B cell (primary cell): ENCODE measurements at regions not wholly inside any gene's neighbourhood (a gene's known extent, or its start where the extent isn't known, plus 50 kb on each side); places are given as distances from the start of the nearest gene placed in this dataset.

Experiments used
- ATAC-seq: fragments of 200-7000 bp; cut with Tn5 transposase; one replicate; pipeline ENCODE4 v1.10.0; 2021; ENCODE audit warnings: low read depth, mild to moderate bottlenecking, moderate number of reproducible peaks, moderate library complexity
- CTCF ChIA-PET: fragments of 350-600 bp; sonication (Branson Sonifier 250); formaldehyde crosslinking; loops from one replicate; lab custom pipeline; 2021; ENCODE audit warnings: antibody characterized with exemption, inconsistent platforms; lab: Charles Lee
- POLR2A ChIA-PET: fragments of 350-600 bp; sonication (Branson Sonifier 250); formaldehyde crosslinking; loops from one replicate; lab custom pipeline; 2021; ENCODE audit warnings: antibody characterized with exemption; lab: Charles Lee
- DNase-seq: peaks from one replicate; pipeline ENCODE4 v3.0.0; 2013
- H2AFZ ChIP-seq: 2 replicates; pipeline ENCODE4 v1.6.1; 2012; ENCODE audit warnings: mild to moderate bottlenecking, low read depth, low read length; ENCODE audit not compliant: insufficient read depth, poor library complexity, severe bottlenecking
- H3K27ac ChIP-seq, 2 donors: 1 replicate in 1 of 2; 2 replicates in 1 of 2; pipeline ENCODE4 v1.5.1; 2012 to 2013; ENCODE audit warnings: low read length in 2 of 2, mild to moderate bottlenecking in 2 of 2, moderate library complexity in 1 of 2
- H3K27me3 ChIP-seq, 4 experiments: fragments of 200-600 bp in 1 of 4; sonication (generic) in 1 of 4; replicated peaks in 1 of 4; 1 replicate in 2 of 4; 2 replicates in 2 of 4; pipeline versions ENCODE4 v1.6.1 to v1.7.0; 2013 to 2016; ENCODE audit warnings: low read length in 3 of 4, mild to moderate bottlenecking in 2 of 4, mixed read lengths in 1 of 4, moderate library complexity in 1 of 4; ENCODE audit not compliant: insufficient read depth in 4 of 4, control insufficient read depth in 3 of 4; ENCODE audit errors: control extremely low read depth in 1 of 4
- H3K36me3 ChIP-seq, 2 experiments: replicated peaks in 1 of 2; 1 replicate in 1 of 2; 2 replicates in 1 of 2; pipeline versions ENCODE4 v1.6.1 to v1.7.1; 2013; ENCODE audit warnings: low read length in 1 of 2; ENCODE audit not compliant: insufficient read depth in 2 of 2, control insufficient read depth in 1 of 2; ENCODE audit errors: control extremely low read depth in 1 of 2, extremely low read depth in 1 of 2
- H3K4me1 ChIP-seq, 2 donors: fragments of 200-600 bp in 1 of 2; sonication (generic) in 1 of 2; 1 replicate in 1 of 2; 2 replicates in 1 of 2; pipeline versions ENCODE4 v1.5.1 to v1.6.1; 2013 to 2017; ENCODE audit warnings: low read length in 2 of 2; ENCODE audit not compliant: control insufficient read depth in 2 of 2, insufficient read depth in 2 of 2
- H3K4me2 ChIP-seq: replicated peaks from 2 replicates; pipeline ENCODE3; 2012; ENCODE audit warnings: mild to moderate bottlenecking, low read depth, low read length; ENCODE audit not compliant: poor library complexity, severe bottlenecking
- H3K4me3 ChIP-seq, 5 experiments: fragments of 200-600 bp in 1 of 5; sonication (generic) in 1 of 5; 1 replicate in 3 of 5; 2 replicates in 2 of 5; pipeline versions ENCODE4 v1.5.1 to v1.7.0; 2011 to 2016; ENCODE audit warnings: low read length in 4 of 5, mild to moderate bottlenecking in 4 of 5, low read depth in 2 of 5, control low read depth in 1 of 5, moderate library complexity in 1 of 5; ENCODE audit not compliant: insufficient read depth in 1 of 5; ENCODE audit errors: control extremely low read depth in 1 of 5, extremely low read depth in 1 of 5
- H3K79me2 ChIP-seq: fragments of 200-600 bp; sonication (generic); one replicate; pipeline ENCODE4 v1.6.0; 2016; ENCODE audit warnings: low read length; ENCODE audit not compliant: control insufficient read depth, insufficient read depth
- H3K9ac ChIP-seq: fragments of 200-600 bp; sonication (generic); 2 replicates; pipeline ENCODE4 v1.6.1; 2017; ENCODE audit warnings: mild to moderate bottlenecking, low read length, moderate library complexity
- H3K9me3 ChIP-seq, 3 donors: one replicate each; pipeline versions ENCODE4 v1.6.1 to v1.7.1; 2013; ENCODE audit warnings: low read length in 2 of 3; ENCODE audit not compliant: control insufficient read depth in 2 of 3, insufficient read depth in 1 of 3; ENCODE audit errors: control extremely low read depth in 1 of 3
- H4K20me1 ChIP-seq: 2 replicates; pipeline ENCODE4 v1.6.0; 2012; ENCODE audit warnings: mild to moderate bottlenecking, low read length; ENCODE audit not compliant: insufficient read depth, control insufficient read depth, poor library complexity, severe bottlenecking
- H3K27ac Mint-ChIP-seq: one replicate; pipeline ENCODE4 v1.8.0; 2021; ENCODE audit warnings: mixed read lengths
- H3K27me3 Mint-ChIP-seq: one replicate; pipeline ENCODE4 v1.8.0; 2021; ENCODE audit warnings: mixed read lengths
- H3K4me1 Mint-ChIP-seq: one replicate; pipeline ENCODE4 v1.8.0; 2021; ENCODE audit warnings: mixed read lengths
- H3K4me3 Mint-ChIP-seq: one replicate; pipeline ENCODE4 v1.8.0; 2021; ENCODE audit warnings: mixed read lengths
- H3K9me3 Mint-ChIP-seq: one replicate; pipeline ENCODE4 v1.8.0; 2022; ENCODE audit warnings: mixed read lengths; ENCODE audit not compliant: insufficient read depth
- EZH2 ChIP-seq: IDR thresholded peaks from 2 replicates; pipeline ENCODE4 v1.6.1; 2012; ENCODE audit warnings: borderline replicate concordance, low read depth, mild to moderate bottlenecking, moderate library complexity, low read length; ENCODE audit not compliant: insufficient read depth, poor library complexity, severe bottlenecking
- WGBS: methylation state at CpG from one replicate; pipeline ENCODE4 v1.1.5; 2013; ENCODE audit warnings: missing lambda C conversion rate; ENCODE audit not compliant: insufficient coverage; 5-methylcytosine and 5-hydroxymethylcytosine counted together
- intact Hi-C: fragments of 100-400 bp; cut with micrococcal nuclease; formaldehyde crosslinking; loops from one replicate; pipeline ENCODE4 v1.10.0; 2022
- TF ChIP-seq, protein P1 (sequence below): fragments of 200-600 bp; IDR thresholded peaks from one replicate; pipeline ENCODE4 v1.8.0; 2022; ENCODE audit warnings: antibody characterized with exemption, mild to moderate bottlenecking

DNA sequence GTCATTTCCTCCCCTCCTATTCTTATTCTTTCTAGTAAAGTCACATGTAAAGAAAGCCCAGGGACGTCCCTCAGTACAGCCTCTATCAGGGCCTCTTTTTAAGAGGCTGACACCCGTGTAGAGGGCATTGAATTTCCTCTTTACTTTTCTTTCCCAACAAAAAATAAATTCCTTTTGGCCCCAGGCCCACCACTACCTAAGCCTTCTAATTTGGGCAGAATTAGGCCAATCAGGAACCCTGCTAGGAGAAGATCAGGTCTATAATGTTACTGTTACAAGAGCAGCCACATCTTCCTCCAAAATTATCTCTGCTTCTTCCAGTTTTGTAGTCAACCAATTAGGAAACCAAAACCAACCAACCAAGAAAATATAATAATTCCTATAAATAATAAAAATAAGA, 189.6 kb upstream of the NREP start:
- Histone ChIP-seq H3K9me3 (no peaks in the 10 kb centered on the region), H3K27ac (no peak overlapping the region), H3K36me3 (no peaks in the 10 kb centered on the region), H3K4me3 (no peak overlapping the region), H3K9ac (no peak overlapping the region), H3K4me2 (no peak overlapping the region), H4K20me1 (no peaks in the 10 kb centered on the region), H2AFZ (no peak overlapping the region), H3K4me1 (no peaks in the 10 kb centered on the region), H3K79me2 (no peaks in the 10 kb centered on the region), H3K27me3 (no peaks in the 10 kb centered on the region)
- TF ChIP-seq, protein P1, sequence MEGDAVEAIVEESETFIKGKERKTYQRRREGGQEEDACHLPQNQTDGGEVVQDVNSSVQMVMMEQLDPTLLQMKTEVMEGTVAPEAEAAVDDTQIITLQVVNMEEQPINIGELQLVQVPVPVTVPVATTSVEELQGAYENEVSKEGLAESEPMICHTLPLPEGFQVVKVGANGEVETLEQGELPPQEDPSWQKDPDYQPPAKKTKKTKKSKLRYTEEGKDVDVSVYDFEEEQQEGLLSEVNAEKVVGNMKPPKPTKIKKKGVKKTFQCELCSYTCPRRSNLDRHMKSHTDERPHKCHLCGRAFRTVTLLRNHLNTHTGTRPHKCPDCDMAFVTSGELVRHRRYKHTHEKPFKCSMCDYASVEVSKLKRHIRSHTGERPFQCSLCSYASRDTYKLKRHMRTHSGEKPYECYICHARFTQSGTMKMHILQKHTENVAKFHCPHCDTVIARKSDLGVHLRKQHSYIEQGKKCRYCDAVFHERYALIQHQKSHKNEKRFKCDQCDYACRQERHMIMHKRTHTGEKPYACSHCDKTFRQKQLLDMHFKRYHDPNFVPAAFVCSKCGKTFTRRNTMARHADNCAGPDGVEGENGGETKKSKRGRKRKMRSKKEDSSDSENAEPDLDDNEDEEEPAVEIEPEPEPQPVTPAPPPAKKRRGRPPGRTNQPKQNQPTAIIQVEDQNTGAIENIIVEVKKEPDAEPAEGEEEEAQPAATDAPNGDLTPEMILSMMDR = no peak
- TF ChIP-seq EZH2 = no peak
- H3K27ac Mint-ChIP-seq = no peak overlapping the region
- no peak for DNase-seq
- H3K27me3 Mint-ChIP-seq = peaks cover 3% of the 10 kb centered on the region
- no peaks in the 10 kb centered on the region for H3K4me1 Mint-ChIP-seq
- CTCF ChIA-PET = no interaction called here
- H3K9me3 Mint-ChIP-seq = no peaks in the 10 kb centered on the region
- H3K4me3 Mint-ChIP-seq = no peak overlapping the region
- intact Hi-C loops = no loop called here
- ATAC-seq = no peak
- POLR2A ChIA-PET = no interaction called here
- WGBS = 100% methylated on average over 2 of the region's 2 CpGs

DNA sequence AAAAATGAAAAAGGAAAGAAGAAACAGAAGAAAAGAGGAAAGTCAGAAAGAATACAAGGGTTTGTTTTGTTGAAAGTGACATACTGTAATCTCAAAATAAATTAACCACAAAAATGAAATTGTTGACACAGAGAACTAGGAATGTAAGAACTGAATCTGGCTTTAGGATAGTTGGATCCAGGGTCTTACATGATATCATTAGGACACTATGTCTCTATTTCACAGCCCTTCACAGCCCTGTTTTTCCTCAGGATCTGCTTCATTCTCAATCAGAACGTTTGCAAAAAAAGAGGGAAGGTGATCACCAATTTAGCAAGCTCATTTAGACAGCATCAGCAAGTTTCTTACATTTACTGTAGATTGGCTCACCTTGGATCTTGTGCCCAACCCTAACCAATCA, 188.5 kb upstream of the NREP start:
- Histone ChIP-seq H3K9ac (no peak overlapping the region), H3K36me3 (no peaks in the 10 kb centered on the region), H2AFZ (no peak overlapping the region), H3K79me2 (no peaks in the 10 kb centered on the region), H3K27me3 (no peaks in the 10 kb centered on the region), H3K4me3 (no peak overlapping the region), H3K4me1 (no peaks in the 10 kb centered on the region), H3K9me3 (no peaks in the 10 kb centered on the region), H4K20me1 (no peaks in the 10 kb centered on the region), H3K27ac (no peak overlapping the region), H3K4me2 (no peak overlapping the region)
- DNase-seq = no peak
- ChIA-PET POLR2A (no interaction called here), CTCF (no interaction called here)
- no peak for TF ChIP-seq EZH2
- intact Hi-C loops = no loop called here
- H3K27ac Mint-ChIP-seq = no peak overlapping the region
- ATAC-seq = no peak
- no peaks in the 10 kb centered on the region for H3K4me1 Mint-ChIP-seq
- no peak overlapping the region for H3K4me3 Mint-ChIP-seq
- no peaks in the 10 kb centered on the region for H3K9me3 Mint-ChIP-seq
- peaks cover 3% of the 10 kb centered on the region for H3K27me3 Mint-ChIP-seq
- no CpG with 5 or more reads among the region's 1 CpG for WGBS
